H54 (cell line): ENCODE measurements at regions not wholly inside any gene's neighbourhood (a gene's known extent, or its start where the extent isn't known, plus 50 kb on each side); places are given as distances from the start of the nearest gene placed in this dataset.

Experiments
- DNase-seq: peaks from one replicate; pipeline ENCODE4 v3.0.0; 2011; ENCODE audit warnings: low spot score, mixed read lengths; ENCODE audit not compliant: insufficient read length
- FAIRE-seq: peaks from 3 replicates; lab custom pipeline; 2011; peaks lifted over from hg19 to GRCh38; lab: Jason Lieb, UNC
- POLR2A ChIP-seq: IDR thresholded peaks from 2 replicates; pipeline ENCODE4 v1.6.1; 2011; ENCODE audit warnings: low read depth, mild to moderate bottlenecking, low read length

DNA sequence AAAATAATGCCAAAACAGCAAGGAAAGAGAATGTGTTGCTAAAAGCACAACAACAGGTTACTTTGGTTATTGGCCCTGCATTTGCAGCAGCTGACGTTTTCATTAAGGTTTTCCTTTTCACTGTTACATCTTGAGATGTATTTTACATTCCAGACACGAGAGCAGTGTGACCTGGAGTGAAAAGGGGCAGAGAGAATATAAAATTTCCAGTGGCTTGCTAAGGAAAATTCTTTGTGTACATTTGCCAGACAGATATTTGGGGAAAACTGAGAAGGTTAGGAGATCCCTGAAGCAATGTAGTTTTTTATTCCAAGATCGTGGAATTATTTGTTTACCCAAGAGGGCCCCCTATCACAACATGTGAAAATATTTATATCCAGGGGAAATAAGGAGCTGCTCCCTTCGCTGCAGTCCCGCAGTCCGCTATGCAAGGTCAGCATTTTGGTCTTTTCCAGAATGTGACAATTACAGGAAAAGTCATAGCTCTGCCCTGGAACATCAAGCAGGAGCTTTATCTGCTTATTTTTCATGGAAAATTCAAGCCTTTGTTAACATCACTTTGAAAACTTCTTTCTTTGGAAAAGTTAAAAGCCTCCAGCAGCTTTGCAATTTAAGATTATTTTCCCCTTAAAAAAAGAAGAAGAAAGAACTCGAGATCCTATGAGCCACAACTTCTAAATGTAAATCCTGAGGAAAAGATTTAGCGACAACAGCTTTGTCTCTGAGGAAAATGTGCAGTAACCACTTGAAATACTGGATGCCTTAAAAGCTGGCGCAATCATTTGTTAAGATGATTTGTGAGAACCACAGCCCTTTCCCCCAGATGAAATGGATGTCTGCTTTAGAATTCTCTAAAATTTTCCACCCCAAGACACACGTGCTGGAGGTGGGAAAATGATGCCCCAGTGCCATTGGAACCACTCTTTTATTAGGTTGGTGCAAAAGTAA is 256.4 kb upstream of the TPM1 start:
- FAIRE-seq (no peak), DNase-seq (no peak)
- no peak for TF ChIP-seq POLR2A

DNA sequence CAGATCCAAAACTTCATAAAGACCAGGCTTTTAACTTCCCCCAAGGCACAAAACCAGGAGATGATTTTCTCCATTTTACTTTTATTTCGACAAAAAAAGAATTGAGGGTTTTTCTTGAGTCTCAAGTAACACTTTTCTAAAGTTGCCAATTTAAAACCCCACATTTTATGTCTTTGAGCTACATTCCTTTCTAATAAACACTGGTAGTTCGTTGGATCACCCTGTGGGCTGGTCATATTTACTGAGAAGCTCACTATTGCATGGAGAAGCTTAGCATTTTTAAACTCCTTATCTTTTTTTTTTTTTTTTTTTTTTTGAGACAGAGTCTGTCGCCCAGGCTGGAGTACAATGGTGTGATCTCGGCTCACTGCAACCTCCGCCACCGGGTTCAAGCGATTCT is 255.1 kb upstream of the TPM1 start:
- FAIRE-seq: no peak
- TF ChIP-seq POLR2A: no peak
- DNase-seq: no peak

DNA sequence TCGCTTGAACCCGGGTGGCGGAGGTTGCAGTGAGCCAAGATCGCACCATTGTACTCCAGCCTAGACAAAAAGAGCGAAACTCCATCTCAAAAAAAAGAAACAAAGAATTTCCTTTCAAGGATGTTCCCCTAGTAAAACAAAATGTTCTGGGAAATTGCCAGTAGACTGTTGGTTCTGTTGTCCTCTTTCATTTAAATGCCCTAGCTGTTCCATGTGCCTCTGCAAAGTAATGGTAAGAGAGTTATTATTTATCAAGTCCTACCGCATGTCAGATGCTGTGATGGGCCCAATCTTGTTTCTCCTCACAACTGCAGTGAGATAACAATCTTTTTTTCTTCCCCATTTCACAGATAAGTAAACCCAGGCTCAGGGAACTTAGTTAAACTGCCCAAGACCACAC is 254.3 kb upstream of the TPM1 start:
- no peak for TF ChIP-seq POLR2A
- DNase-seq (no peak), FAIRE-seq (no peak)

DNA sequence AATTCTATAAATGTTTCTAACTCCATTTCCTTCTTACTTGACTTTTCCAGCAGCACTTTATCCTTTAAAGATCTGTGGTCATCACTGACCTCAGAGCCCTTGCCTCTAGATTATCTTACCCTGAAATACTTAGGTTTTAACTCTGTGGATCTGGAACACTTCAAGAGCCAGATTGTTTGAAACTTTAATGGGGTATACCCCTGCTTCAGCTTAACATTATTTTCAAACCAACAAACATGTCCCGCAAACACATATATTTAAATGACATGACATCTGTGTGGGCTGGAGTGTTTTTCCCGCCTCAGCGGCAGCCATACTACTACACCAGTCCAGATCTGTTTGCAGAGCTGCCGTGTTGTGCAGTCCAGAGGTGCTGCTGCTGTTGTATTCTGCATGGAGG is 252.0 kb upstream of the TPM1 start:
- FAIRE-seq (no peak), DNase-seq (no peak)
- TF ChIP-seq POLR2A: no peak

DNA sequence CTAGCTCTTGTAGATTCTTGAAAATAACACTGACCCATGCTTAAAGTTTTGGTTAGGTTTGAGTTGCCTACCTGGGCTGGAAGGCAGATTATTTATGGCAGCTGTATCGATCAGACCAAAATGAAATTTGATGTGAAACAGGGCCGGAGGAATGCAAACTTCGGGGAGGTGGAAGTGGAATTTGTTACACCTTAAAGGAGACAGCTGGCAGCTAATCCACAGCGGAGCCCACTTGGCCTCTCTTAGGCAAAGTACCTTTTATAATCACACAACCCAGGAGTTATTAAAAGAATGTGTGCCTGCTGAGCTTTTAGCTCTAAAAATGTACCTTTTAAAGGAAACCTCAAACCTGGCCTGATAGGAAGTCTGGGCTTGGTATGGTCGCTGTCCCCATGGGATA is 250.9 kb upstream of the TPM1 start:
- TF ChIP-seq POLR2A: no peak
- FAIRE-seq: no peak
- no peak for DNase-seq

DNA sequence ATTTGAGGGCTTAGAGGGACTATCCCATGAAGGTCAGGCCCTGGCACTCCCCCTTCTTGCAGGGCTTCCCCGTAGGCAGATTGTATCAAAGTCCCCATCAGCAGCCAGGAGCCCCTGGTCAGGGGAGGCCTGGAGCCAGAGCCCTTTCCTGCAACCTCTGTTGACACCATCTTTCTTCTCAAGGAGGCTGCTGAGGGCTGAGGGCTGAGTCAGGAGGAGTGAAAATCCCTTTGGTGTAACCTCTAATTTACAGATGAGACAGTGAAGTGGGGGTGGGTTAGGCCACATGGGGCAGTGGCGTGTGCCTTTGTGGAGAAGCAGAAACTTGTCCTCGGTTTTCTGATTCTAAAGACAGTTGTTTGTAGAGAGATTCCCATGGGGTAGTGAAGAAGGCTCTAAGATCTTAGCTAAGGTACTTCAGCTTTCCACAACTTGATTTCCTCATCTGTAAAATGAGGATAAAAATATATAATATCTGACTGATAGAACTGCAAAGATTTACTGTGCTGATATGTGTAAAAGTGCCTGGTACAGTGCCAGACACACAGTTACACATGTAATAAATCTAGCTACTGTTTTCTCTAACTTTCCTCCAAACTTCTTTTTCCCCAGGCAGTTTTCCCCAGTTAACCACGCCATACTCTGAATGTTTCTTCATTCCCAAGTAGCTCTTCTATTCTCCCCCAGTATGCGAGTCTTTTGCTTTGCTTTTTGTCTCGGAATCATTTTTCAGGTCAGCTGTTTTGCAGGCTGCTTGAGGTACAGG is 249.4 kb upstream of the TPM1 start:
- no peak for TF ChIP-seq POLR2A
- FAIRE-seq (no peak), DNase-seq (no peak)

DNA sequence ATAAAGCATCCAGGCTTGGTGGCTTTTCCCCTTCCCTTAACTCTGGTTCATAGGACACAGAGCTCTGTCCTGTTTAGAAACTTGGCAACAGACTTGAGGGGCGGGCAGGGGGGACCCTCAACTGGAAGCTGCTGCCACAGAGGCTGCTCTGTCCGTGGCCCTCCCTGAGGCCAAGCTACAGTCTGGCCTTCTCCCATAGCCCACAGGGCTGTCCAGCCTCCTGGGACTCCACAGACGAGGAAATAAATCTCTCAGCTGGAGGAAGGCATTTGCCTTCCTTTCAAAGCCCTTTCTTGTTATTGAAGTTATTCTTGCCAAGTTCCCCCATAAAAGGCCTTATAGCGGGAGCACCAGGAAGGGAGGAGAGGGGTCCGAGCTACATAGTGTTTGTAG is 248.8 kb upstream of the TPM1 start:
- no peak for DNase-seq
- no peak for FAIRE-seq
- TF ChIP-seq POLR2A: no peak

DNA sequence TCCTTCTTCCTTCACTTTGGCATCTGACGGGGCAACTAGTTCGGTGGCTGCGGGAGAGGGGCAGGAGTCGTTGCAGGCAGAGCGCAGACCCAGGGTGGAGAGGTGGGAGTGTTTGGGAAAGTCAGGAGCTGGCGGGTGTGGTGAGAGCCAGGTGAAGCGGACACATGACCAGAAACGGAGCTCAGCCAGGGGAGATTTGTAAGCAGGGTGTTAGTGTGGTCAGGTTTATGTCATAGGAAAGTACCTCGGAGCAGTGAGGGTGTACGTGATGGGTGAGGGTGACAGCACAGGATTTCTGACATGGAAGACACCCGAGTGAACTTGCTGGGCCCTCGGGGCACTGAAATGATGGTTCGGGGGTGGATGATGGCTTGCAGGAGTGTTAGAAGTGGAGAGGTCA is 247.4 kb upstream of the TPM1 start:
- DNase-seq (no peak), FAIRE-seq (no peak)
- no peak for TF ChIP-seq POLR2A

DNA sequence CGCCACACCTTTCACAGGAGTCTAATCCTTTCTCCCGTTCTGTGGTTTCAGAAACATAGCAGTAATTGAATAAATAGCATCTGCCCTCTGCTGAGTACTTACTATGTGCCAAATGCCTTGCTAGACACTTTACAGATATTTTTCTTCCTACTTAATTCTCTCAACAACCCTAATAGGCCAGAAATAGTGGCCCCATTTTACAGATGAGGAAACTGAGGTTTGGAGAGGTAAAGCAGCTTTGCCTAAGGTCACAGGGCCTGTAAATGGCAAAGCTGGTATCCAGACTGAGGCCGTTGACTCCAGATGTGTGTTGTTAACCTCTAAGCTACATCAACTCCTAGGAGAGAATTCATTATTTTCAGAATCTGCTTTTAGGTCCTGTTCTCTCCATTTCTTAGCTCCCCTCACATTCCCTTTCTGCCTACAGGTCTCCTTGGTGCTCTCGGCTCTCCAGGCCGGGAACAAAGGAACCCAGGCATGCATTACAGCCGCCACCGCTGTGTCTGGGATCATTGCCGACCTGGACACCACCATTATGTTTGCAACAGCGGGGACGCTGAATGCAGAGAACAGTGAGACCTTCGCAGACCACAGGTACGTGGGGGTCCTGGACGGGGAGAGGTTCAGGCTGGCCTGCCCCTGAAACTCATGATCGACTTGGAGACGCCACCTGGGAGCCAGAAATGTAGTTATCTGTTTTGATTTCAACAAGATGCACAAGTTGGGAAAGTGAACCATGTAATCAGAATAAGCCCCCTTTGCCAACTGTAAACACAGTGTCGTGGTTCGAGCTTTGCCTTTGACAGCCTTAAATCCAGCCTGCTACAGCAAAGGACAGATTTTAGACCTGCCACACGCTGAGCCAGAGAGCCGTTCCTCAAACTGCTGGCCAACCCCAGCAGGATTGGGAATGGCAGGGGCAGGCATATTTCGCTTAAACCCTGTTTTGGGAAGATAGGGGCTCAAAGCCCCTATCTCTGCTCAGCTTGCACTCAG is 246.5 kb upstream of the TPM1 start:
- no peak for FAIRE-seq
- no peak for DNase-seq
- TF ChIP-seq POLR2A: no peak

DNA sequence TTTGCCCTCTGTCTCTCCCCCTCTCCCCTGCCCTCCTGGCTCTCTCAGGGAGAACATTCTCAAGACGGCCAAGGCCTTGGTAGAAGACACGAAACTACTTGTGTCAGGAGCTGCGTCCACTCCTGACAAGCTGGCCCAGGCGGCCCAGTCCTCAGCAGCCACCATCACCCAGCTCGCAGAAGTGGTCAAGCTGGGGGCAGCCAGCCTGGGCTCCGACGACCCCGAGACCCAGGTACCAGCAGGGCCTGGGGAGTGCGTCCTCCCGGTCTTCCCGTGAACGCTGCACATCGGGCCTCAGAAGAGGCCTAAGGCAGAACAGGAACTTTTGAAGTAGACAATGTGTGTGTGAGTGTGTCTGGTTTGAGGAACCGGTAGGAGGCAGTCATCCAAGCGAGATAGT is 245.4 kb upstream of the TPM1 start:
- DNase-seq: no peak
- TF ChIP-seq POLR2A: no peak
- FAIRE-seq: no peak

DNA sequence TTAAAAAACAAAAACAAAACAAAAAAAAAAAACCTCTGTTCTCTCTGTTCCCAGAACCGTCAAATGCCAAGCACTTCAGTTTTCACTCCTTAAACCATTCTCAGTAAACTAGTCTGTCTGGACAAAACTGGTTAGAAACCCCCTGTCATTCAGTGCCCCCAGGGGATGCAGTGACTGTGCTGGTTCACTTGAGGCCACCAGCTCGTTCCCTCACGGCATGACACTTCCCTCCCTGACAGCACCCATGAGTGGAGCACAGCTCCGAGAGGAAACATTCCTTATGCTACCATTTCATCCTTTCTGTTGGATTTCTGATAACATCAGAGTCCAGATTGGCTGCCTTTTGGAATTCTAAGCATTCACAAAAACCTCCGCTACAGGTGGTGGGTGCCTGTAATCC is 244.0 kb upstream of the TPM1 start:
- TF ChIP-seq POLR2A: no peak
- DNase-seq (no peak), FAIRE-seq (no peak)

DNA sequence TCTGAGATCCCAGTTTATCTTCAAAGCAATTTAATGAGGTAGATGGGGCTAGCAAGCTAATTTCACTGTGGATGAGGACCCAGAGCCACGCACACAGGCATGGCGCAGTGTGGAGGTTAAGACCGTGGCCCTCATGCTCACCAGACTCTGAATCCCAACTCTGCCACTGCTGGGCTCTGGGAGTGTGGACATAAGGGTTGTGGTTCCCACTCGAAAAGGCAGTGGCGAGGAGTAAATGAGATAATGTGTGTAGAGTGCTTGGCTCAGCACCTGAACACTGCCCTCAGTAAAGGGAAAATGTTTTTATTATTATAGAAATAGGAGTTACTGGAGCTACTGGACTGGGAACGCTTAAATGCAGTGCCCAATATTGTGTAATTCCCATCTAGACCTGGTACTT is 243.5 kb upstream of the TPM1 start:
- DNase-seq (no peak), FAIRE-seq (no peak)
- TF ChIP-seq POLR2A: no peak

DNA sequence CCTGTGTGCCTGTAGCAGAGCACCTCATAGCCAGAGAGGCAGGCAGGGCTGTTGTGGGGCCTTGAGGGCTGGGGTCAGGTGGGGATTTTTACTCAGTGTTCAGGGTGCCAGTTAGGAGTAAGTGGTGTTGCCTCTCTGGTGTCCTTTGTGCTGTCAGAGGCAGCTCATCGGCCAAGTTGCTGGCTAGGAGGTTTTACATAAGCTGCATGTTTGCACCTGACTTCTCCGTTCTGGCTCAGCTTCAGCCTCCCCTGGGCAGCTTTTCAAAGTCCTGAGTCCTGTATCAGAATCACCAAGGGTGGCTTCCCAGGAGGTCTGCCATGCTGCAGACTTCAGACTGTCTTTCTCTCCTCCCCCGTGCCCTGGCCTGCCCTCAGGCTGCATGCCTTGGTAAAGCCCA is 242.6 kb upstream of the TPM1 start:
- FAIRE-seq (no peak), DNase-seq (no peak)
- no peak for TF ChIP-seq POLR2A
